CD14-positive monocyte (primary cell): ENCODE measurements at regions not wholly inside any gene's neighbourhood (a gene's known extent, or its start where the extent isn't known, plus 50 kb on each side); places are given as distances from the start of the nearest gene placed in this dataset.

Source experiments
- DNase-seq, 3 donors: peaks; one replicate each; pipeline ENCODE4 v3.0.0-alpha.2; 2011 to 2022
- H2AFZ ChIP-seq: 2 replicates; pipeline ENCODE4 v1.6.0; 2012; ENCODE audit warnings: mild to moderate bottlenecking, low read depth, low read length, inconsistent platforms; ENCODE audit not compliant: insufficient read depth, poor library complexity, severe bottlenecking
- H3K27ac ChIP-seq, 2 donors: 1 replicate in 1 of 2; 2 replicates in 1 of 2; pipeline ENCODE4 v1.5.1; 2012 to 2013; ENCODE audit warnings: low read length in 2 of 2, control low read depth in 1 of 2, inconsistent platforms in 1 of 2, low read depth in 1 of 2, mild to moderate bottlenecking in 1 of 2
- H3K27me3 ChIP-seq, 2 donors: one replicate each; pipeline versions ENCODE4 v1.6.0 to v1.6.1; 2011 to 2013; ENCODE audit warnings: low read length in 2 of 2; ENCODE audit not compliant: control insufficient read depth in 2 of 2, insufficient read depth in 2 of 2
- H3K36me3 ChIP-seq, 2 donors: replicated peaks in 1 of 2; 1 replicate in 1 of 2; 2 replicates in 1 of 2; pipeline versions ENCODE4 v1.5.1 to v1.6.1; 2012 to 2013; ENCODE audit warnings: low read length in 2 of 2, control low read depth in 1 of 2, inconsistent platforms in 1 of 2, mild to moderate bottlenecking in 1 of 2; ENCODE audit not compliant: insufficient read depth in 2 of 2, control insufficient read depth in 1 of 2
- H3K4me1 ChIP-seq, 2 donors: 1 replicate in 1 of 2; 2 replicates in 1 of 2; pipeline versions ENCODE4 v1.5.1 to v1.6.1; 2012 to 2013; ENCODE audit warnings: low read length in 2 of 2, control low read depth in 1 of 2, inconsistent platforms in 1 of 2, mild to moderate bottlenecking in 1 of 2, moderate library complexity in 1 of 2; ENCODE audit not compliant: insufficient read depth in 2 of 2, control insufficient read depth in 1 of 2
- H3K4me2 ChIP-seq: replicated peaks from 2 replicates; pipeline ENCODE3; 2012; ENCODE audit warnings: low read length, moderate library complexity, mild to moderate bottlenecking; ENCODE audit not compliant: poor library complexity, severe bottlenecking; ENCODE audit errors: extremely low read depth
- H3K4me3 ChIP-seq, 3 experiments: fragments of 200-600 bp in 1 of 3; sonication (generic) in 1 of 3; replicated peaks in 1 of 3; 1 replicate in 2 of 3; 2 replicates in 1 of 3; pipeline ENCODE4 v1.5.1; 2011 to 2013; ENCODE audit warnings: low read length in 3 of 3, mild to moderate bottlenecking in 3 of 3, control low read depth in 2 of 3, low read depth in 2 of 3, inconsistent platforms in 1 of 3, moderate library complexity in 1 of 3
- H3K79me2 ChIP-seq: 2 replicates; pipeline ENCODE4 v1.6.0; 2012; ENCODE audit warnings: mild to moderate bottlenecking, control low read depth, inconsistent platforms, low read length, moderate library complexity; ENCODE audit not compliant: insufficient read depth
- H3K9ac ChIP-seq: 2 replicates; pipeline ENCODE4 v1.6.0; 2017; ENCODE audit warnings: low read length, mild to moderate bottlenecking; ENCODE audit not compliant: insufficient read depth, poor library complexity, severe bottlenecking
- H3K9me3 ChIP-seq, 2 donors: replicated peaks in 1 of 2; 1 replicate in 1 of 2; 2 replicates in 1 of 2; pipeline versions ENCODE4 v1.5.1 to v1.6.1; 2012 to 2013; ENCODE audit warnings: low read length in 2 of 2, control low read depth in 1 of 2; ENCODE audit not compliant: control insufficient read depth in 1 of 2, insufficient read depth in 1 of 2
- H4K20me1 ChIP-seq: 2 replicates; pipeline ENCODE4 v1.6.0; 2012; ENCODE audit warnings: mild to moderate bottlenecking, low read length, control low read depth, moderate library complexity; ENCODE audit not compliant: insufficient read depth
- H3K27ac Mint-ChIP-seq, 7 donors: one replicate each; pipeline ENCODE4 v1.8.0; 2020; ENCODE audit warnings: mild to moderate bottlenecking in 7 of 7, mixed read lengths in 7 of 7, moderate library complexity in 6 of 7, inconsistent platforms in 2 of 7
- H3K27me3 Mint-ChIP-seq, 3 donors: one replicate each; pipeline ENCODE4 v1.8.0; 2021 to 2022; ENCODE audit warnings: low read depth in 3 of 3, mild to moderate bottlenecking in 3 of 3, mixed read lengths in 3 of 3, moderate library complexity in 3 of 3, inconsistent platforms in 1 of 3
- H3K36me3 Mint-ChIP-seq, 2 donors: one replicate each; pipeline ENCODE4 v1.8.0; 2020; ENCODE audit warnings: mixed read lengths in 2 of 2, inconsistent platforms in 1 of 2, mild to moderate bottlenecking in 1 of 2
- H3K4me1 Mint-ChIP-seq: one replicate; pipeline ENCODE4 v1.8.0; 2020; ENCODE audit warnings: mild to moderate bottlenecking, mixed read lengths
- H3K4me3 Mint-ChIP-seq, 2 donors: one replicate each; pipeline ENCODE4 v1.8.0; 2020; ENCODE audit warnings: mild to moderate bottlenecking in 2 of 2, mixed read lengths in 2 of 2, moderate library complexity in 1 of 2
- H3K9me3 Mint-ChIP-seq, 7 donors: one replicate each; pipeline ENCODE4 v1.8.0; 2020 to 2022; ENCODE audit warnings: mixed read lengths in 7 of 7, mild to moderate bottlenecking in 6 of 7, moderate library complexity in 6 of 7, inconsistent platforms in 2 of 7
- CTCF ChIP-seq: fragments of 200-600 bp; IDR thresholded peaks from one replicate; pipeline ENCODE4 v1.8.0; 2022; ENCODE audit warnings: antibody characterized with exemption, mild to moderate bottlenecking
- WGBS: methylation state at CpG from one replicate; pipeline ENCODE4 v1.1.5; 2013; ENCODE audit warnings: missing lambda C conversion rate; ENCODE audit not compliant: insufficient coverage; 5-methylcytosine and 5-hydroxymethylcytosine counted together
- intact Hi-C, 2 donors: fragments of 100-400 bp; cut with micrococcal nuclease; formaldehyde crosslinking; loops; one replicate each; pipeline versions ENCODE4 v1.15.0 to v1.15.1; 2023

- no peaks in the 10 kb centered on the region for H3K27me3 ChIP-seq
- Mint-ChIP-seq H3K4me3 (no peak overlapping the region), H3K4me1 (no peaks in the 10 kb centered on the region), H3K36me3 (no peaks in the 10 kb centered on the region), H3K27ac (no peak overlapping the region), H3K27me3 (peaks cover 0 to 2% (median 0%) of the 10 kb centered on the region in 3 donors), H3K9me3 (no peaks in the 10 kb centered on the region)
- no peaks in the 10 kb centered on the region for H4K20me1 ChIP-seq
- no peak overlapping the region for H3K27ac ChIP-seq
- no peaks in the 10 kb centered on the region for H3K9me3 ChIP-seq
- no peaks in the 10 kb centered on the region for H3K4me1 ChIP-seq
- WGBS, result 4% methylated on average over 3 of the region's 3 CpGs
- DNase-seq, result no peak
- no peak overlapping the region for H2AFZ ChIP-seq
- H3K4me2 ChIP-seq, result no peak overlapping the region
- intact Hi-C loops, result no loop called here
- no peak for TF ChIP-seq CTCF
- no peak overlapping the region for H3K4me3 ChIP-seq
- no peaks in the 10 kb centered on the region for H3K79me2 ChIP-seq
- no peaks in the 10 kb centered on the region for H3K36me3 ChIP-seq
- H3K9ac ChIP-seq, result no peak overlapping the region
Observed at GRCh38 chr12:24083838-24084237, 134.4 kb upstream of the SOX5 start.

- H3K9me3 ChIP-seq, result no peaks in the 10 kb centered on the region
- no peak overlapping the region for H3K4me2 ChIP-seq
- DNase-seq, result no peak
- H3K27ac Mint-ChIP-seq, result no peak overlapping the region
- intact Hi-C loops, result no loop called here
- H4K20me1 ChIP-seq, result no peaks in the 10 kb centered on the region
- no peaks in the 10 kb centered on the region for H3K36me3 Mint-ChIP-seq
- no peak overlapping the region for H3K4me3 ChIP-seq
- no peak overlapping the region for H3K4me3 Mint-ChIP-seq
- TF ChIP-seq CTCF, result no peak
- H3K9ac ChIP-seq, result no peak overlapping the region
- no peak overlapping the region for H3K27ac ChIP-seq
- H3K27me3 ChIP-seq, result no peaks in the 10 kb centered on the region
- WGBS, result 93% methylated on average over 4 of the region's 7 CpGs
- no peaks in the 10 kb centered on the region for H3K4me1 Mint-ChIP-seq
- H2AFZ ChIP-seq, result no peak overlapping the region
- H3K36me3 ChIP-seq, result no peaks in the 10 kb centered on the region
- H3K79me2 ChIP-seq, result no peaks in the 10 kb centered on the region
- no peaks in the 10 kb centered on the region for H3K4me1 ChIP-seq
- no peaks in the 10 kb centered on the region for H3K9me3 Mint-ChIP-seq
- H3K27me3 Mint-ChIP-seq, result peaks cover 0 to 2% (median 0%) of the 10 kb centered on the region in 3 donors
Observed at GRCh38 chr12:24081606-24082005, 132.1 kb upstream of the SOX5 start.
